Anterior cingulate cortex (tissue), 58 donors: ENCODE measurements at regions not wholly inside any gene's neighbourhood (a gene's known extent, or its start where the extent isn't known, plus 50 kb on each side); places are given as distances from the start of the nearest gene placed in this dataset.

Experiments used
- DNase-seq, 58 donors: peaks; one replicate each; lab custom pipeline; 2025; lab: John Stamatoyannopoulos, UW

GRCh38 chr7:124432009-124432578 lies 333.5 kb downstream of the GPR37 start:
- DNase-seq: no peak

GRCh38 chr7:124429923-124430322 lies 335.7 kb downstream of the GPR37 start:
- DNase-seq: no peak

- no peak for DNase-seq
These were observed 336.8 kb downstream of the GPR37 start for GRCh38 chr7:124428781-124429180.

- no peak for DNase-seq
These were observed 339.0 kb downstream of the GPR37 start for GRCh38 chr7:124426621-124427020.

- no peak for DNase-seq
These were observed 341.7 kb downstream of the GPR37 start for GRCh38 chr7:124423863-124424262.

- DNase-seq: no peak
These were observed 343.5 kb downstream of the GPR37 start for GRCh38 chr7:124422081-124422480.

GRCh38 chr7:124420367-124420766 lies 345.2 kb downstream of the GPR37 start:
- DNase-seq: no peak

- no peak for DNase-seq
These were observed 352.6 kb downstream of the GPR37 start for GRCh38 chr7:124413029-124413428.

GRCh38 chr7:124412531-124412930 lies 353.1 kb downstream of the GPR37 start:
- no peak for DNase-seq

GRCh38 chr7:124411796-124412195 lies 353.8 kb downstream of the GPR37 start:
- DNase-seq: peak in 2 of 58 donors; percentile 2 to 3

GRCh38 chr7:124403587-124403986 lies 362.0 kb downstream of the GPR37 start:
- DNase-seq: no peak

GRCh38 chr7:124403112-124403511 lies 362.5 kb downstream of the GPR37 start:
- no peak for DNase-seq

GRCh38 chr7:124399941-124400340 lies 365.7 kb downstream of the GPR37 start:
- DNase-seq: no peak

GRCh38 chr7:124398937-124399552 lies 366.2 kb upstream of the TMEM229A start:
- DNase-seq: no peak

GRCh38 chr7:124397134-124397533 lies 364.3 kb upstream of the TMEM229A start:
- no peak for DNase-seq

- DNase-seq: peak in 1 of 58 donors; percentile 48
These were observed 357.4 kb upstream of the TMEM229A start for GRCh38 chr7:124390301-124390700.

GRCh38 chr7:124388751-124389150 lies 355.9 kb upstream of the TMEM229A start:
- DNase-seq: no peak

- DNase-seq: peak in 1 of 58 donors; percentile 3
These were observed 354.2 kb upstream of the TMEM229A start for GRCh38 chr7:124387056-124387455.

GRCh38 chr7:124379296-124379695 lies 346.4 kb upstream of the TMEM229A start:
- DNase-seq: no peak

- DNase-seq: peak in 3 of 58 donors; percentile 2 to 18 (median 2)
These were observed 343.2 kb upstream of the TMEM229A start for GRCh38 chr7:124376111-124376510.

- DNase-seq: no peak
These were observed 342.5 kb upstream of the TMEM229A start for GRCh38 chr7:124375391-124375790.

GRCh38 chr7:124369310-124369709 lies 336.4 kb upstream of the TMEM229A start:
- DNase-seq: no peak

- DNase-seq: no peak
These were observed 333.3 kb upstream of the TMEM229A start for GRCh38 chr7:124366118-124366517.
